ENCODE measurements at regions not wholly inside any gene's neighbourhood (a gene's known extent, or its start where the extent isn't known, plus 50 kb on each side); places are given as distances from the start of the nearest gene placed in this dataset.

GRCh38 chr3:21054064-21054463, 696.9 kb downstream of the ZNF385D start:
- H3K9me3 ChIP-seq (ENCODE audit: control insufficient read depth, insufficient read depth, low read depth, low read length): no peaks in the 10 kb centered on the region
- TF ChIP-seq EZH2 (IDR thresholded peaks at IDR 0.05; ENCODE audit: low read length, missing control alignments) (no peak), CTCF (conservative IDR thresholded peaks at IDR 0.05 in 1 of 2, IDR thresholded peaks at IDR 0.05 in 1 of 2; ENCODE audit: low read depth in 1 of 2, low read length in 2 of 2) (no peak)
- no peaks in the 10 kb centered on the region for H3K79me2 ChIP-seq (ENCODE audit: control insufficient read depth, insufficient read depth, low read length)
- H3K27me3 ChIP-seq (ENCODE audit: control insufficient read depth, insufficient read depth, low read length): no peaks in the 10 kb centered on the region
- H3K4me1 ChIP-seq (ENCODE audit: control insufficient read depth, extremely low read depth, insufficient read depth, low read length): no peaks in the 10 kb centered on the region
- no peak for DNase-seq (ENCODE audit: low read depth in 2 of 2)
- H4K20me1 ChIP-seq (ENCODE audit: control insufficient read depth, extremely low read depth, insufficient read depth, low read length): no peaks in the 10 kb centered on the region
- no peaks in the 10 kb centered on the region for H3K36me3 ChIP-seq (ENCODE audit: control insufficient read depth, insufficient read depth, low read length)
- H2AFZ ChIP-seq (ENCODE audit: low read length): no peak overlapping the region
- H3K27ac ChIP-seq (ENCODE audit: insufficient read depth, low read length): no peak overlapping the region
- H3K4me2 ChIP-seq (ENCODE audit: extremely low read depth, insufficient read depth, low read length): no peak overlapping the region
- no peak overlapping the region for H3K4me3 ChIP-seq (replicated peaks in 1 of 4; ENCODE audit: control extremely low read depth in 1 of 4, insufficient read depth in 1 of 4, low read depth in 3 of 4, low read length in 4 of 4)
- H3K9ac ChIP-seq (ENCODE audit: insufficient read depth, low read length): no peak overlapping the region

DNA sequence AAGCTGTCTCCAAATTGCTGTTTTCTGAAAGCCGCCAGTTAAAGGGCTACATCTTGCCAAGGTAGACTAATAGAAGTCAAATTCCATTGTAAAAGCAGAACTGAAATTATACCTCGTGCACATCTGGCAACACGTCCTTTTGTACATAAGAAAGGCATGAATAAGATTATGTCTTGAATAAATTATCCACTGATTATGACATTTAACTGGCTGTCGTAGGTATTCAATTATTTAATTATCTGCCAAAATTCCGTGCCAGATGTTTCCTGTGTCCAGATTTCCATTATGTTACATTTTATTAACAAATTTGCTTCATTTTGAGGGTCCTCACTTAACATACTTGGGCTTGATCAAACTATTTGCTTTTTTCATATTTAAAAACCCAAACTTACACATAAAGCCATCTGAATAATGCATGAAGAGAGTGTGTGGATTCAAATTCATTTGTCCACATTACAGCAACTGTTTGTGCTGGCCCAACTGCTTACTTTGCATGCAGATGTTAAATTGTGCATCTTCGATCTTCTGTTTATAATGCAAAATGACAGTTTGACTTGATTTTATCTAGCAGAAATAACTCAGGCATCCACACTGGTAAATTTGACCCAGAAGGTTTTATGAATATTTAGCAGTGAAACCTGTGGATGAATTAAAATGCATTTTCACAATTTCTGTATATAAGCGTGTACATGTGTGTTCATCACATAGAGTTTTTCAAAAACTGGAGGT, 701.5 kb downstream of the ZNF385D start:
- H3K9ac ChIP-seq (ENCODE audit: insufficient read depth, low read length): no peak overlapping the region
- no peaks in the 10 kb centered on the region for H3K27me3 ChIP-seq (ENCODE audit: control insufficient read depth, insufficient read depth, low read length)
- DNase-seq (ENCODE audit: low read depth in 2 of 2): no peak
- no peaks in the 10 kb centered on the region for H4K20me1 ChIP-seq (ENCODE audit: control insufficient read depth, extremely low read depth, insufficient read depth, low read length)
- no peaks in the 10 kb centered on the region for H3K4me1 ChIP-seq (ENCODE audit: control insufficient read depth, extremely low read depth, insufficient read depth, low read length)
- no peak overlapping the region for H3K4me2 ChIP-seq (ENCODE audit: extremely low read depth, insufficient read depth, low read length)
- no peak overlapping the region for H2AFZ ChIP-seq (ENCODE audit: low read length)
- H3K79me2 ChIP-seq (ENCODE audit: control insufficient read depth, insufficient read depth, low read length): no peaks in the 10 kb centered on the region
- no peak overlapping the region for H3K4me3 ChIP-seq (replicated peaks in 1 of 4; ENCODE audit: control extremely low read depth in 1 of 4, insufficient read depth in 1 of 4, low read depth in 3 of 4, low read length in 4 of 4)
- no peak for TF ChIP-seq EZH2 (IDR thresholded peaks at IDR 0.05; ENCODE audit: low read length, missing control alignments)
- TF ChIP-seq CTCF (conservative IDR thresholded peaks at IDR 0.05 in 1 of 2, IDR thresholded peaks at IDR 0.05 in 1 of 2; ENCODE audit: low read depth in 1 of 2, low read length in 2 of 2): no peak
- no peak overlapping the region for H3K27ac ChIP-seq (ENCODE audit: insufficient read depth, low read length)
- H3K9me3 ChIP-seq (ENCODE audit: control insufficient read depth, insufficient read depth, low read depth, low read length): no peaks in the 10 kb centered on the region
- H3K36me3 ChIP-seq (ENCODE audit: control insufficient read depth, insufficient read depth, low read length): no peaks in the 10 kb centered on the region

- no peaks in the 10 kb centered on the region for H3K9me3 ChIP-seq (ENCODE audit: control insufficient read depth, insufficient read depth, low read depth, low read length)
- H3K4me2 ChIP-seq (ENCODE audit: extremely low read depth, insufficient read depth, low read length): no peak overlapping the region
- H3K4me3 ChIP-seq (replicated peaks in 1 of 4; ENCODE audit: control extremely low read depth in 1 of 4, insufficient read depth in 1 of 4, low read depth in 3 of 4, low read length in 4 of 4): no peak overlapping the region
- no peak overlapping the region for H2AFZ ChIP-seq (ENCODE audit: low read length)
- no peaks in the 10 kb centered on the region for H3K36me3 ChIP-seq (ENCODE audit: control insufficient read depth, insufficient read depth, low read length)
- no peak for TF ChIP-seq CTCF (conservative IDR thresholded peaks at IDR 0.05 in 1 of 2, IDR thresholded peaks at IDR 0.05 in 1 of 2; ENCODE audit: low read depth in 1 of 2, low read length in 2 of 2)
- TF ChIP-seq EZH2 (IDR thresholded peaks at IDR 0.05; ENCODE audit: low read length, missing control alignments): no peak
- H4K20me1 ChIP-seq (ENCODE audit: control insufficient read depth, extremely low read depth, insufficient read depth, low read length): no peaks in the 10 kb centered on the region
- H3K9ac ChIP-seq (ENCODE audit: insufficient read depth, low read length): no peak overlapping the region
- H3K4me1 ChIP-seq (ENCODE audit: control insufficient read depth, extremely low read depth, insufficient read depth, low read length): no peaks in the 10 kb centered on the region
- H3K79me2 ChIP-seq (ENCODE audit: control insufficient read depth, insufficient read depth, low read length): no peaks in the 10 kb centered on the region
- no peaks in the 10 kb centered on the region for H3K27me3 ChIP-seq (ENCODE audit: control insufficient read depth, insufficient read depth, low read length)
- H3K27ac ChIP-seq (ENCODE audit: insufficient read depth, low read length): no peak overlapping the region
- DNase-seq (ENCODE audit: low read depth in 2 of 2): no peak
These were observed 707.9 kb downstream of the ZNF385D start for GRCh38 chr3:21043139-21043538.

Data from fibroblast of lung (primary cell).